SK-N-SH (cell line): ENCODE measurements at regions not wholly inside any gene's neighbourhood (a gene's known extent, or its start where the extent isn't known, plus 50 kb on each side); places are given as distances from the start of the nearest gene placed in this dataset.

Experiments
- CTCF ChIP-seq: fragments of 200-600 bp; sonication (generic); IDR thresholded peaks from 2 replicates; pipeline ENCODE4 v1.6.1; 2017; ENCODE audit warnings: antibody characterized with exemption, mild to moderate bottlenecking, moderate library complexity
- MAX ChIP-seq: IDR thresholded peaks from 2 replicates; pipeline ENCODE4 v1.4.0; 2012; ENCODE audit warnings: low read depth

- TF ChIP-seq CTCF (no peak), MAX (no peak)
Observed at GRCh38 chr1:101135526-101135925, 101.3 kb upstream of the S1PR1 start.
